Nephron progenitor cell (in vitro differentiated cells): ENCODE measurements at regions not wholly inside any gene's neighbourhood (a gene's known extent, or its start where the extent isn't known, plus 50 kb on each side); places are given as distances from the start of the nearest gene placed in this dataset.

Source experiments
- DNase-seq: peaks from one replicate; pipeline ENCODE4 v3.0.0; 2021
- H3K27ac Mint-ChIP-seq: 2 replicates; pipeline ENCODE4 v1.8.0; 2021; ENCODE audit warnings: mild to moderate bottlenecking, moderate library complexity, mixed read lengths
- H3K27me3 Mint-ChIP-seq: 2 replicates; pipeline ENCODE4 v1.8.0; 2021; ENCODE audit warnings: mild to moderate bottlenecking, low read depth, mixed read lengths; ENCODE audit not compliant: poor library complexity
- H3K36me3 Mint-ChIP-seq: 2 replicates; pipeline ENCODE4 v1.8.0; 2021; ENCODE audit warnings: low read depth, mixed read lengths
- H3K4me1 Mint-ChIP-seq: 2 replicates; pipeline ENCODE4 v1.8.0; 2021; ENCODE audit warnings: mixed read lengths
- H3K4me3 Mint-ChIP-seq: 2 replicates; pipeline ENCODE4 v1.8.0; 2021; ENCODE audit warnings: mild to moderate bottlenecking, moderate library complexity, mixed read lengths
- H3K9me3 Mint-ChIP-seq: 2 replicates; pipeline ENCODE4 v1.8.0; 2021; ENCODE audit warnings: mild to moderate bottlenecking, moderate library complexity, mixed read lengths
- CTCF ChIP-seq: fragments of 200-600 bp; sonication (generic); IDR thresholded peaks from 2 replicates; pipeline ENCODE4 v1.5.0; 2021; ENCODE audit warnings: antibody characterized with exemption

GRCh38 chr20:10832141-10832540 lies 158.3 kb upstream of the JAG1 start:
- no peaks in the 10 kb centered on the region for H3K9me3 Mint-ChIP-seq
- H3K27me3 Mint-ChIP-seq, result peaks cover 5% of the 10 kb centered on the region
- DNase-seq, result no peak
- no peaks in the 10 kb centered on the region for H3K4me1 Mint-ChIP-seq
- no peak for TF ChIP-seq CTCF
- H3K27ac Mint-ChIP-seq, result no peak overlapping the region
- no peaks in the 10 kb centered on the region for H3K36me3 Mint-ChIP-seq
- no peak overlapping the region for H3K4me3 Mint-ChIP-seq

GRCh38 chr20:10837901-10838300 lies 164.1 kb upstream of the JAG1 start:
- Mint-ChIP-seq H3K9me3 (peaks cover 32% of the 10 kb centered on the region), H3K4me3 (no peak overlapping the region), H3K4me1 (peaks cover 10% of the 10 kb centered on the region), H3K36me3 (peaks cover 10% of the 10 kb centered on the region), H3K27ac (no peak overlapping the region), H3K27me3 (peaks cover 8% of the 10 kb centered on the region)
- no peak for DNase-seq
- TF ChIP-seq CTCF, result no peak

- peaks cover 32% of the 10 kb centered on the region for H3K9me3 Mint-ChIP-seq
- H3K4me3 Mint-ChIP-seq, result no peak overlapping the region
- peaks cover 3% of the 10 kb centered on the region for H3K27me3 Mint-ChIP-seq
- no peak for TF ChIP-seq CTCF
- H3K27ac Mint-ChIP-seq, result no peak overlapping the region
- H3K36me3 Mint-ChIP-seq, result peaks cover 10% of the 10 kb centered on the region
- DNase-seq, result no peak
- peaks cover 21% of the 10 kb centered on the region for H3K4me1 Mint-ChIP-seq
Measured at GRCh38 chr20:10842116-10842515, 168.3 kb upstream of the JAG1 start.

- no peak overlapping the region for H3K27ac Mint-ChIP-seq
- peaks cover 22% of the 10 kb centered on the region for H3K4me1 Mint-ChIP-seq
- no peak for TF ChIP-seq CTCF
- H3K9me3 Mint-ChIP-seq, result peaks cover 32% of the 10 kb centered on the region
- H3K36me3 Mint-ChIP-seq, result peaks cover 10% of the 10 kb centered on the region
- no peak for DNase-seq
- no peak overlapping the region for H3K4me3 Mint-ChIP-seq
- H3K27me3 Mint-ChIP-seq, result no peaks in the 10 kb centered on the region
Measured at GRCh38 chr20:10843146-10843711, 169.4 kb upstream of the JAG1 start.

GRCh38 chr20:10846766-10847165 lies 173.0 kb upstream of the JAG1 start:
- no peak overlapping the region for H3K27ac Mint-ChIP-seq
- peaks cover 10% of the 10 kb centered on the region for H3K9me3 Mint-ChIP-seq
- TF ChIP-seq CTCF, result no peak
- no peak overlapping the region for H3K4me3 Mint-ChIP-seq
- DNase-seq, result no peak
- H3K4me1 Mint-ChIP-seq, result peaks cover 46% of the 10 kb centered on the region
- H3K36me3 Mint-ChIP-seq, result no peaks in the 10 kb centered on the region
- no peaks in the 10 kb centered on the region for H3K27me3 Mint-ChIP-seq

- peak overlapping the region; percentile 17 for H3K27ac Mint-ChIP-seq
- DNase-seq, result no peak
- H3K9me3 Mint-ChIP-seq, result no peaks in the 10 kb centered on the region
Measured at GRCh38 chr20:10848810-10849370, 175.1 kb upstream of the JAG1 start.

More at GRCh38 chr20:10848810-10849370, 175.1 kb upstream of the JAG1 start:
- peaks cover 32% of the 10 kb centered on the region for H3K4me1 Mint-ChIP-seq
- no peaks in the 10 kb centered on the region for H3K27me3 Mint-ChIP-seq
- TF ChIP-seq CTCF, result no peak
- no peaks in the 10 kb centered on the region for H3K36me3 Mint-ChIP-seq
- H3K4me3 Mint-ChIP-seq, result no peak overlapping the region
